ENCODE measurements at regions not wholly inside any gene's neighbourhood (a gene's known extent, or its start where the extent isn't known, plus 50 kb on each side); places are given as distances from the start of the nearest gene placed in this dataset.

GRCh38 chr4:111955001-111955400 lies 190.3 kb upstream of the FAM241A start:
- TF ChIP-seq POLR2A (IDR thresholded peaks at IDR 0.05; ENCODE audit: low read depth, low read length) (no peak), CTCF (IDR thresholded peaks at IDR 0.05; ENCODE audit: extremely low read depth in 1 of 2, insufficient read depth in 1 of 2, low read depth in 1 of 2, low read length in 2 of 2) (no peak), EZH2 (IDR thresholded peaks at IDR 0.05; ENCODE audit: borderline replicate concordance, low read depth, low read length, severe bottlenecking) (no peak), POLR2AphosphoS5 (IDR thresholded peaks at IDR 0.05; ENCODE audit: insufficient read depth, low read depth, low read length) (no peak), MYC (IDR thresholded peaks at IDR 0.05; ENCODE audit: low read depth, low read length) (no peak), JUN (IDR thresholded peaks at IDR 0.05; ENCODE audit: borderline replicate concordance, insufficient read depth, insufficient read length, low read depth) (no peak)
- TF ChIP-seq, protein P1, sequence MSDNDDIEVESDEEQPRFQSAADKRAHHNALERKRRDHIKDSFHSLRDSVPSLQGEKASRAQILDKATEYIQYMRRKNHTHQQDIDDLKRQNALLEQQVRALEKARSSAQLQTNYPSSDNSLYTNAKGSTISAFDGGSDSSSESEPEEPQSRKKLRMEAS (IDR thresholded peaks at IDR 0.05; ENCODE audit: insufficient read depth, insufficient read length) = no peak

All from endothelial cell of umbilical vein (primary cell).